ENCODE measurements at regions not wholly inside any gene's neighbourhood (a gene's known extent, or its start where the extent isn't known, plus 50 kb on each side); places are given as distances from the start of the nearest gene placed in this dataset.

GRCh38 chr14:101202627-101203404 lies 299.3 kb upstream of the RTL1 start:
- DNase-seq (ENCODE audit: low read depth, low spot score): no peak

- DNase-seq (ENCODE audit: low read depth, low spot score): no peak
These were observed 303.0 kb upstream of the RTL1 start for GRCh38 chr14:101206556-101206955.

- DNase-seq (ENCODE audit: low read depth, low spot score): no peak
These were observed 303.5 kb upstream of the RTL1 start for GRCh38 chr14:101207041-101207440.

- DNase-seq (ENCODE audit: low read depth, low spot score): no peak
These were observed 304.4 kb upstream of the RTL1 start for GRCh38 chr14:101207897-101208296.

- DNase-seq (ENCODE audit: low read depth, low spot score): no peak
These were observed 306.1 kb upstream of the RTL1 start for GRCh38 chr14:101209594-101209993.

- no peak for DNase-seq (ENCODE audit: low read depth, low spot score)
These were observed 311.7 kb upstream of the RTL1 start for GRCh38 chr14:101215266-101215665.

GRCh38 chr14:101215927-101216326 lies 312.4 kb upstream of the RTL1 start:
- no peak for DNase-seq (ENCODE audit: low read depth, low spot score)

GRCh38 chr14:101216366-101217079 lies 313.0 kb upstream of the RTL1 start:
- no peak for DNase-seq (ENCODE audit: low read depth, low spot score)

GRCh38 chr14:101217080-101217463 lies 313.6 kb upstream of the RTL1 start:
- no peak for DNase-seq (ENCODE audit: low read depth, low spot score)

GRCh38 chr14:101217616-101218371 lies 314.3 kb upstream of the RTL1 start:
- no peak for DNase-seq (ENCODE audit: low read depth, low spot score)

- no peak for DNase-seq (ENCODE audit: low read depth, low spot score)
These were observed 316.6 kb upstream of the RTL1 start for GRCh38 chr14:101219896-101220703.

- DNase-seq (ENCODE audit: low read depth, low spot score): no peak
These were observed 317.5 kb upstream of the RTL1 start for GRCh38 chr14:101220921-101221510.

- no peak for DNase-seq (ENCODE audit: low read depth, low spot score)
These were observed 318.1 kb upstream of the RTL1 start for GRCh38 chr14:101221549-101222160.

GRCh38 chr14:101222362-101223070 lies 319.0 kb upstream of the RTL1 start:
- DNase-seq (ENCODE audit: low read depth, low spot score): no peak

GRCh38 chr14:101223127-101223526 lies 319.6 kb upstream of the RTL1 start:
- no peak for DNase-seq (ENCODE audit: low read depth, low spot score)

GRCh38 chr14:101223561-101224162 lies 320.1 kb upstream of the RTL1 start:
- DNase-seq (ENCODE audit: low read depth, low spot score): no peak

- DNase-seq (ENCODE audit: low read depth, low spot score): no peak
These were observed 321.0 kb upstream of the RTL1 start for GRCh38 chr14:101224356-101225156.

- no peak for DNase-seq (ENCODE audit: low read depth, low spot score)
These were observed 321.9 kb upstream of the RTL1 start for GRCh38 chr14:101225157-101226152.
